ENCODE measurements at regions not wholly inside any gene's neighbourhood (a gene's known extent, or its start where the extent isn't known, plus 50 kb on each side); places are given as distances from the start of the nearest gene placed in this dataset.

GRCh38 chr7:68280931-68281330 is 1284.3 kb downstream of the TYW1 start:
- 0 out of 2 replicates have a peak overlapping the region, but pooled peaks have one; percentile 39 for H2BK12ac ChIP-seq (ENCODE audit: low read depth, low read length)
- H3K56ac ChIP-seq (replicated peaks; ENCODE audit: insufficient read length, low read depth, low read length) = no peak overlapping the region
- no peak overlapping the region for H3K4me3 ChIP-seq (ENCODE audit: extremely low read depth in 1 of 4, insufficient read depth in 2 of 4, low read depth in 3 of 4, low read length in 4 of 4)
- CTCF ChIA-PET (ENCODE audit: partially characterized antibody) = interaction anchor here (0.9 kb wide), 1 partner anchor 120 kb away, joined by 3 read pairs; no protein-coding TSS in a partner anchor
- H4K20me1 ChIP-seq (replicated peaks in 1 of 2; ENCODE audit: control insufficient read depth in 1 of 2, insufficient read depth in 2 of 2, low read length in 2 of 2) = no peaks in the 10 kb centered on the region
- H3K27ac ChIP-seq (ENCODE audit: low read depth, low read length) = no peak overlapping the region
- H3K79me1 ChIP-seq (ENCODE audit: low read depth, low read length) = no peaks in the 10 kb centered on the region
- H2BK15ac ChIP-seq (ENCODE audit: low read length) = no peak overlapping the region
- H2AFZ ChIP-seq (ENCODE audit: low read length) = no peak overlapping the region
- no peak overlapping the region for H3K18ac ChIP-seq (ENCODE audit: extremely low read depth, low read length)
- POLR2A ChIA-PET (ENCODE audit: partially characterized antibody) = no interaction called here
- H3K23me2 ChIP-seq (ENCODE audit: low read depth, low read length) = no peaks in the 10 kb centered on the region
- no peak overlapping the region for H4K91ac ChIP-seq (replicated peaks; ENCODE audit: insufficient read length, low read length)
- TF ChIP-seq TEAD4 (IDR thresholded peaks at IDR 0.05; ENCODE audit: low read depth, low read length) (no peak), NANOG (IDR thresholded peaks at IDR 0.05; ENCODE audit: insufficient read depth, low read depth, low read length, poor library complexity, severe bottlenecking) (no peak), RBBP5 (IDR thresholded peaks at IDR 0.05; ENCODE audit: borderline replicate concordance, low read depth, low read length) (no peak), ATF2 (IDR thresholded peaks at IDR 0.05; ENCODE audit: low read length) (no peak)
- no peak for DNase-seq (ENCODE audit: low read depth in 1 of 2, low spot score in 2 of 2)
- H3K4me2 ChIP-seq (ENCODE audit: insufficient read depth in 1 of 2, low read depth in 2 of 2, low read length in 2 of 2) = no peak overlapping the region
- no peak overlapping the region for H4K8ac ChIP-seq (ENCODE audit: extremely low read depth, insufficient read depth, low read length)
- H3K23ac ChIP-seq (ENCODE audit: insufficient read length) = no peak overlapping the region
- no peaks in the 10 kb centered on the region for H3K9me3 ChIP-seq (ENCODE audit: insufficient read depth in 2 of 2, low read depth in 1 of 2, low read length in 1 of 2)
- H2AK5ac ChIP-seq (ENCODE audit: low read depth, low read length) = no peak overlapping the region
- 100% methylated on average over 3 of the region's 3 CpGs; no CpG with 5 or more reads in 1 of the 2 experiments for WGBS, 2 experiments (ENCODE audit: extremely low coverage in 1 of 2, insufficient coverage in 1 of 2, insufficient read length in 1 of 2, insufficient replicate concordance in 2 of 2, low coverage in 1 of 2, low lambda C conversion rate in 2 of 2, missing lambda C conversion rate in 1 of 2)
- H3K14ac ChIP-seq (ENCODE audit: insufficient read length) = no peak overlapping the region
- H2BK5ac ChIP-seq (ENCODE audit: low read depth, low read length) = no peak overlapping the region
- H3K4me1 ChIP-seq (replicated peaks in 1 of 4; ENCODE audit: control insufficient read depth in 3 of 4, insufficient read depth in 4 of 4, low read length in 3 of 4) = peaks cover 0 to 6% (median 0%) of the 10 kb centered on the region in 4 experiments; a peak in 2 of 7 replicates
- no peak overlapping the region for H2BK20ac ChIP-seq (ENCODE audit: low read length)
- no peak overlapping the region for H3K4ac ChIP-seq (replicated peaks; ENCODE audit: insufficient read length, low read depth, low read length)
- H3K27me3 ChIP-seq (replicated peaks in 1 of 4; ENCODE audit: control insufficient read depth in 3 of 4, extremely low read depth in 1 of 4, insufficient read depth in 3 of 4, low read length in 3 of 4) = no peaks in the 10 kb centered on the region
- H3K36me3 ChIP-seq (ENCODE audit: control insufficient read depth in 2 of 4, insufficient read depth in 4 of 4, low read length in 3 of 4) = no peaks in the 10 kb centered on the region
- no peak overlapping the region for H3K9ac ChIP-seq (replicated peaks in 1 of 4; ENCODE audit: extremely low read depth in 1 of 4, low read depth in 3 of 4, low read length in 3 of 4)
- H4K5ac ChIP-seq (ENCODE audit: insufficient read length, low read depth, low read length) = no peak overlapping the region
- H3K79me2 ChIP-seq (ENCODE audit: control insufficient read depth in 1 of 2, insufficient read depth in 2 of 2, low read length in 2 of 2) = no peaks in the 10 kb centered on the region
- no peak for FAIRE-seq
- H2BK120ac ChIP-seq (replicated peaks; ENCODE audit: low read depth, low read length) = no peak overlapping the region

Measured in H1 (cell line).